GM18909 (cell line): ENCODE measurements at regions not wholly inside any gene's neighbourhood (a gene's known extent, or its start where the extent isn't known, plus 50 kb on each side); places are given as distances from the start of the nearest gene placed in this dataset.

Source experiments
- ATAC-seq: cut with Tn5 transposase; IDR thresholded peaks from one replicate; pipeline ENCODE4 v1.9.1; 2021; ENCODE audit warnings: mild to moderate bottlenecking; ENCODE audit not compliant: unreplicated experiment, poor library complexity

DNA sequence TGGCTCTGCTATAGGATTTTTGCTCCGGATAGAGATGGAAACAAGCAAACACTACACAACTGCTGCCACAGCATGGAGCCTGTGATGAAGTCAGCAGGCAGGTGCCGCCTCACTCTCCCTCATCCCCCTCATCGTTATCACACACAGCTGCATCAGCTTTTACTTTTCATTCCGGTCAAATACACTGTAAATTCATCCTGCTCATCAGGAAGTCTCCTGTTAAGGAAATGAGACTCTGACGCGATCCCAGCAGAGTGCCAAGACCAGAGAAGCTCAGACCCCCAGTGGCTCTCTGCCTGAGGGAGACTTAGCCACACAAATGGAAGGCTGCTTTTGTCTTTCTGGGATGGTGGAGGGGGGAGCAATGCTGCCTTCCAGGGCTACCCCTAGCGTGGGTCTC is 270.2 kb downstream of the ELAVL2 start:
- no peak for ATAC-seq

DNA sequence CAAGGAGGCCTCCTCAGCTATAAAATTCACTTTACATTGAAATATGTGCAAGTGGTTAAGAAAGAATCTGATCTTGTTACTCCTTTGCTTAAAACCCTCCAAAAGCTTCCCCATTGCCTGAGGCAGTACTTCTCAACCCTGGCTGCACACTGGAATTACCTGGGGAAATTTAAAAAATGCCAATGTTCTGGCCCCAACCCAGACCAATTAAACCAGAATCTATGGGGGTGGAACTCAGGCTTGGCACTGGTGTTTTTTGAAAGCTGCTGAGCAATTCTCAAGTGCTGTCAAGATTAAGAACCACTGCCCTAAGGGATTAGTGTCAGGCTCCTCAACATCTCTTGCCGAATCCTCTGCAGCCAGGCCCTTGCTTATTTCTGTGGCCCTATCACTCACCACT is 269.6 kb downstream of the ELAVL2 start:
- ATAC-seq: no peak

DNA sequence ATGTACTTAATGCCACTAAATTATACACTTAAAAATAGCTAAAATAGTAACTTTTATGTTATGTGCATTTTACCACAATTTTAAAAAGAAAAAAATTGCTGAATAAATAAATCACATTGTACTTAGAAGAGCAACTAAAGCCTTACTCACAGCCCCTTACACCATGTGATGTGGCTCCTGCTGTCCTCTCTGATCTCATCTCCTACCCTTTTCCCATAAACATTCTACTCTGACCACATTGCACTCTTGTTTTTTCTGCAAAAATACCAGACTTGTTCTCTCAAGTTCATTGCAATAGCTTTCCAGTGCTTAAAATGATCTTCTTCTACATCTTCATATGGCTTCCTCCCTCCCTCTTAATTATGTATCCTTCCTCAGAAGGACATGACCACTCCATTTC is 268.4 kb downstream of the ELAVL2 start:
- no peak for ATAC-seq

DNA sequence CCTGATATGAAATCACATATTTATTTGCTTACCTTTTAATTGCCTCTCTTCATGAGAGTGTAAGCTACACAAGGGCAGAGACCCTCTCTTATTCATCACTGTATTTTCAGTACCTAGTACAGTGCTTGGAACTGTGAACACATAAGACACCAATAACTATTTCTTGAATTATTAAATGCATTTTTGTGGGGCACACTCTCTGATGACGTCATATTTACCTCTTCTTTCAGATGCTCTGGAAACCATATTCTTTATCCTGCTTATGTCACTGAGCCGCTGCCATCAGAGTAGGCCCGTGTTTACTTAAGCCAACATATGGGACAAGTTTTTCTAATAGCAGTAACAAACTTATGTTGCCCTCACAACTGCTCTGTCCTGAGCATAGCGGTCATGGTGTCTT is 266.5 kb downstream of the ELAVL2 start:
- no peak for ATAC-seq

DNA sequence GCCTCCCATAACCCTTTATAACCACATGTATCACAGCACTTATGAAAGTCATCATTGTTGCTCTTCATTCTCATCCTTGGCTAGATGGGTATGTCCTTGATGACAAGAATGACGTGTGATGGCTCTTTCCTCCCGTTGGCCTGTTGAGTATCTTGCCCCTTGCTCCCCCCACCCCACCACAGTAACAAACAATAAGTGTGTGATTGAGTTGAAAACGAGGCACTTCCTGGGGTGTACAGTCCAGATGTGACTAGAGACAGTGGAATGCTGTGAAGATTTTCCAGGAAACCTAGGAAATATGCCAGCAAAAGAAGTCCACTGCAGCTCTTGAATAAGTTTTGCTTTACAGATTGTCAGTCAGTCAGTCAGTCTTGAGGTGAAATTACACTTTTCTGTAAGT is 262.5 kb downstream of the ELAVL2 start:
- ATAC-seq: no peak

DNA sequence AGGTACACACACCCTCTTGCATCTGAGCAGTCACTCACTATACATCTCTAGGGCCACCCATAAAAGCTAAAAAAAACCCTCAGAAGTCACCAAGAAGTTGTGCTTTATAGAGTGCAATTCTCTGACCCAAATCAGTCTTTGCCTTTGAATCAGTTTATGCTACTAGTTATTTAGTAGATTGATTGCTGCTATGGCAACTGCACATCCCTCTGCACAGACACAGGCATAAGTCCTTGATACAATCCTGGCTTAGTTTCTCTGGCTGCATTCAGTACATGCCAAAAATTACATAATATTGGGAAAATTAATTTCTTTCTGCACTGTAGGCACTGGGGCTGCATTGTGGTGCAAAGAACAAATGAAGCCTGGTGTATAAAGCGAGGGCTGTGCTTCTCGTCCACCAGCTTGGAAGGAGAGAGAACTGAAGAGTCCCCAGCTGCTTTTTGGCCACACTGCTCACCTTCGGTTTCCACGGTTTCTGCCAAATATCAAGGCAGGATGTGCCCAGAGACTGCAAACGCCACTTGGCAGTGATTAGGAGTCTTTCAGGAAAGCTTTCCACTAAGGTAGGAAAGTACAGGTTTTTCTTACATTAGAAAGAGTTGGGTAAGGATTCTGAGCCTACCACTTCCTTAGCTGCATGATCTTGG is 258.4 kb downstream of the ELAVL2 start:
- no peak for ATAC-seq

DNA sequence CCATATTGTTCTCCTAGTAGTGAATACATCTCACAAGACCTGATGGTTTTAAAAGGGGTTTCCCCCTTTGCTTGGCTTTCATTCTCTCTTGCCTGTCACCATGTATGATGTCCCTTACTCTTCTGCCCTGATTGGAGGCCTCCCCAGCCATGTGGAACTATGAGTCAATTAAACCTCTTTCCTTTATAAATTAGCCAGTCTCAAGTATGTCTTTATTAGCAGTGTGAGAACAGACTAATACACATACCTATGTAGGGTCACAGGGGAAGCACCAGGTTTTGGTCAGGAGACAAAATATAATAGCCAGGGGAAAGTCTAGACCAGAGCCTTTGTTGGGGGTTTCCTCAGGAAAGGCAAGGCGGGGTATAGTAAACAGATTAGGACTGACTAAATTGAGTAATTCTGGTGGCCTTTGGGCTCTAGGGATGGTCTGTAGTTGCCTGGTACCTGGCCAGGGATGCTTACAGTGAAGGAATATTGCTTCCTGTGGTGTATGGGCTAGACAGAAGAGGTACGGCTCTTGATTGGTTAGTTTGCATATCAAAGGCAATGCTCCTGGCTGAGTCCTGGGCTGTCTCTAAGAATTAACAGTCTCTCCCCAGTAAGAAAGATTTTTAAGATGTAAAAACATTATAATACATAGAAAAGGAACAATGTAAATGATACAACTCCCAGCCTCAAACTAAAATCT is 254.5 kb downstream of the ELAVL2 start:
- no peak for ATAC-seq

DNA sequence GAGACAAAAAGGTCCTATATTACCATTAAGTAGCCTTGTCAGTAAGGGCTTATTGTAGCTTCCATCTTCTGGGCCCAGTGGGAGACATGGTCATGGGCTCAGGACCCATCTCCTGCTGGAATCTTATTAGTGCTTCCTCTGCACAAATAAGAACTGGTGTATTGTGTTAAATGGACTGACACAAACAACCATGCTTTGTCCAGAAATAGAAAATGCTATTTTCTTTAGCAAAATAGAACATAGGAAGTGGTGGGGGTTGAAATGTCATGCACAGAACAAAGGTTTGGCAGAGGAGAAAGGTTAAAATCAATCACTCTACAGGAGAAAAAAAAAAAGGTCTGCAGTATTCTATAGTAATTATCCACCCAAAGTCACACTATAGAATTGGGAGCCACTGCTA is 252.2 kb downstream of the ELAVL2 start:
- no peak for ATAC-seq

DNA sequence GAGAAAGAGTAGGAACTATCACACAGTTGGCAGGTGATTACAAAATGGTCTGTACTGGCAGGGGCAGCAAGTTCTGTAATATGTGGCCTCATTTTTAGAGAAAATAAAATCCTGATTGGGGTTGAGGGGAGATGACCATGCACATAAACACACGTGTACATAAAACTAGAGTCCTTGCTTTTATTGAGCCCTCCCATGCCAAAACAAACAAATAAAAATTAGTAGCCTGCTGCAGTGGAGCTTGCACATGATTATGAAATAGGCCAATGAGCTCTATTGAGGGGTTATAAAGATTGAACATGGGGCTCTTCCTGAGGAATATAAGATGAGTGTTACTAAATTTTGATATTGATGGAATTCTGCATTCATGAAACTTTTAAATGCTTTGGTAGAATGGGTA is 248.4 kb downstream of the ELAVL2 start:
- no peak for ATAC-seq

DNA sequence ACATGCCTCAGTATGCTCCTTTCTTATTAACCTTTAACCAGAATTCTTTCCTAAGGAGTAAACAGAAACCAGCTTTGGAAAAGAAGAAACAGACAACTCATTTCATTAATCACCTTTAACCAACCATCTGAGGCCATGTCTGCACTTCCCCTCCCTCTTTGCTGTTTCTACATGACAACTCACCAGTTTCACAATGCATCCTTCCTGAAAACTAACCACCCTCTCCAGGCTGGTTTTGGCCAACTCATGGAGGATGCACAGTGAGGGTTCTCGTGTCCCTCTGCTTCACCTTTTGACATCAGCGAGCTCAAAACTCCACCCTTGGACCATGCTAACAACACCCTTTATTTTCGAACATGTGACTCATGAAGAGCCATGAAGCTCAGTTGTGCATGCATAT is 244.1 kb downstream of the ELAVL2 start:
- no peak for ATAC-seq

DNA sequence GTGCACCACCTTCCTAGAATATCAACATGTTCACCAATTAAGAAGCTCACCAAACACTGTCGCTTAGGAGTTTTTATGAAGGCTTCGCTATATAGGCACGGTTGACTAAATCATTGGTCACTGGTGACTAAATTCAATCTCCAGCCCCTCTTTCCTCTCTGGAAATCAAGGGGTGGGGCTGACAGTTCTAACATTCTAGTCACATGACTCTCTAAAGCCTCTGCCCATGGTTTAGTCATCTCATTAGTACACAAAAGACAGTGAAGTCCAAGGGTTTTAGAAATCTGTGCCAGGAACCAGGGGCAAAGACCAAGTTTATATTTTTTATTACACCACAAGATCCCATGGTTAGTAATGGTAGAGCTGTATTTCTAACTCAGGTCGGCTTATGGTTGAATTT is 243.2 kb downstream of the ELAVL2 start:
- no peak for ATAC-seq

DNA sequence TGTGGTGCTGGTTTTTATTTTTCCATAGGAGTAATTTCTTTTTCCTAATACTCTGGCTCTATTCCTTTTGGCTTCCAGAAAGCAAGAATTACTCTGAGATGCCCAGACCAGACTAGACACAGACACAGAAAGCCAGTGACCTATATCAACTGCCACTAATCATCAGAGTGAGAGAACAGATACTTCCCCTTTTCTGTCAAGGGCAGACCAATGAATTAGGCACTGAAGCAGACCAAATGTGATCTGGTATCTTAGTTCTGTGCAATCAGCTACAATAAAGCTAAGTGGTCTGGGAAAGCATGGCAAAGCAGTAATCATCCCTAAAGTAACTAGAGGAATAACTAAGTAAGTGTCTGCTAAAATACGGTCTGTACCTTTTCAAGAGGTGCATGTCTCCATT is 239.1 kb downstream of the ELAVL2 start:
- ATAC-seq: no peak

DNA sequence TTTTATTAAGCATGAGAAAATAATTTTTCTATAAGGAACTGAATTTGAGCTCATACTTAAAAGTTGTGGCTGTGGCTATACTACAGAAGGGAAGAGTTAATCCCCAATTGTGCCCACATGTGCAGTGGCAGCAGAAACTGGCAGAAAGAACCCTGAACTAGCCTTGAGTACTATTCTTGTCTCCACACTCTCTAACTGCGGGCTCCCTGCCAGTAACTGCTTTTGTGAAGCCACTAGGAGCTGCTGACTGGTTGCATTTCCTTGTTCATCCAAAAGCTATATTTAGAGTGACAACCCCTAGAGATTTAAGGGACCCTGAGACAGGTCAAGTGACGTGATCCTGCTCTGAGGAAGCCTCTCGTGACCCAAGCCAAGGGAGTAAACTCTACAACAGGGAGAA is 238.6 kb downstream of the ELAVL2 start:
- no peak for ATAC-seq

DNA sequence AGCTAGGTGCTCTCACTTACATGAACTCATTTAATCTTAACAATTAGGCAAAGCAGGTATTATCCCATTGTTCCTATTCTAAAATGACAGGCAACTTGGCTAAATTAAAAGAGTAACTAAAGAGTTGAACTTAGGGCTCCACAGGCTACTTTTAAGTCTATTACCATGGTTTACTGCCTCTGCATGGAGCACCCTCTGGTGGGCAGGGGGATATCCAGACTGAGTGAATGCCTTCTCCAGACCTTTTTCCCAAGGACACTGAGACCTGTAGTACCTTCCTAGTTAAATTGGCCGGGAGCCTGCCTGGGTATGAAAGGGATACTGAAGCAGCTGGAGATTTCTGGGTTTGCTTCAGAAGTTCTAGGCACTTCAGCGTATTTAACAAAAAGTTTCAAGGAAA is 238.1 kb downstream of the ELAVL2 start:
- no peak for ATAC-seq

DNA sequence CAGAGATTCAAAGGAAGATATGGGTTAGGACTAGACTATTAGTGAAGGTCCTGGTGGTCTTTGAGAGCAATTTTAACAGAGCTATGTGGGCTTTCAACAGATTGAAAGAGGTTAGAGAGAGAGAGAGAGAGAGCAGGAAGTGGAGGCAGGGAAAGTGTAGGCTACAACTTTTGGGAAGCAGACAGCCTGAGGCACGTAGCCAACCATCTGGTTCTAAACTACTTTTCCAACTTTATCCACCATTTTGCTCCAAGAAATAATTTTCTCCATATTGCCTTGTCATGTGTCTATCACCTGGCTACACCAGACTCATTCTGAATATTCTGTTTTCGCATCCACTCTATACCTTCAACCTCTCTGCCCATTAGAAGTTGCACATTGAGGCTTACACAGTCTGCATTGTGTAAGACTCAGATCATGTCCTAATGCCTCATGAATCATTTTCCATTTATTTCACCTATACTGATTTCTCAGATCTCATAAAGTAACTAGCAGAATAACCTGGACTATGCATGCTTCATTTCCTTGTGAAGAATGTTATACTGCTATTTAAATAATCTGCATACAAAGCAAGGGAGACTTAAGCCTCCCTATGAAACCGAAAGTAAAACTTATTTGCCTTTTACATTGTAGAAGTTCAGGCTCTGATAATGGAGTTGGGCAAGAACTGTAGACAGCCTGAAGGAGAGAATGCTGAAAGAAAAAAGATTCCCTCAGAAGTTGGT is 235.6 kb downstream of the ELAVL2 start:
- ATAC-seq: no peak

DNA sequence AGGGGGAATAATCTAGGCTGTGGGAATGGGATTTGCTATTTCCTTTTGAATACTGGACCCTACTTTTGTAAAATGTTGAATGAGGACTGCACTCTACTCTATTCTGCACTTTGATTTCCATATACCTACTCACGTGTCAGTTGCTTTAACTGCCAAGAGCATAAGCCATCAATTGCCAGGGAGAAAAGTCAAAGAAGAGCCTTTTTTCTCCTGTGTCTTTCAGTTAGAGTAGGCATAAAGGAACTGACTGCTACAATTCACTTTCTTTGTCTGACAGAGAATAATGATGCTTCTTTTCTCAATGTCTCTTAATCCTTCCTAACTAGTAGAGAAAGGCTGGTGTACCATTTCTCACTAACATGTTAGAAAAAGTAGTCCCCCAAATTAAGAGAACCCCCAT is 231.6 kb downstream of the ELAVL2 start:
- ATAC-seq: no peak

DNA sequence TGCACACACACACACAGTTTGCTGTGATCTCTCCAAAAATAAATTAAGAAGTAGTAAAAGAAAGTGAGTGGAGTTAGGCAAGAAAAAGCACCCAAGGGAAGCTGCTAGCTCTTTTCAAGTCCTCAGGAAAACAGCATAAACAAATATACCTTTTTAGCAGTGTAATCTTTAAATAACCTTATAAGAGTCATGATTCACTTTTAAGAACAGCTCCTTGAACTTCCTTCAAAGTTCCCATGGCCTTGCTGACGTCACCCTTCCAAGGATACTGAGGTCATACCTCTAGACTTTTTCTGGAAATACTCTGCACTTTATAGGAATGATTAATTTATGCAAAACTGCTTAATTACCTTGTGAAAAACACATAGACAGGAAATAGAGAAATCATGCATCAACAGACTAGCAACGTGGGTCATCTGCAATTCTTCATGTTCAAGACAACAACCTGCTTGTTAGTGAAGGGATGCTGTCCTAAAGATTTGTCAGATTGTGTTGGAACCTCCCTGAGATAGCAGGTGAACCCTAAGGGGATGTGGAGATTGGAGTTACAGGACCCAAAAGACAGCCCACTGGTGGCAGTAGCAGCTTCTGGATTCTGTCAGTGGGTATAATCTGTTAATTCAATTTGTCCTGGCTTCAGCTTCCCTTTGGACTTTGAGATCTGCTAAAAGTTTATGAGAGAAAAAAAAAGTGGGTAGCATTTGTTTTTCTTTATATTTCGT is 229.0 kb downstream of the ELAVL2 start:
- no peak for ATAC-seq

DNA sequence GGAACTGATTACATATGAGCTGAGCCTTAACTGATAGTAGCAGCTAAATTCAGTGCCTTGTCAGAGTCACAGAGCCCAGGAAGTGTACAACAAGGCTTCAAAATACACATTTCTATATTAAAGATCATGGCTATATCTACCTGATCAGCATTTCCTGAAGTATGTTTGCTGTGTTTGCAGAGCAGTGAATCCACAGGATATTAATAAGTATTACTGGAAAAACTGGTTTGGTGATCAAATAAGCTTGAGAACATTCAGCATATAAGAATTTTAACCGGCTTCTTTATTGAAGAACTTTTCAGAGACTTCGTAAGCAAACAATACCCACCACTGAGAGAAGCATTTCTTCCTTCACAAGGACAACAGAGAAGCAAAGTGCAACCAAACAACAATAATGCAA is 227.0 kb downstream of the ELAVL2 start:
- no peak for ATAC-seq

DNA sequence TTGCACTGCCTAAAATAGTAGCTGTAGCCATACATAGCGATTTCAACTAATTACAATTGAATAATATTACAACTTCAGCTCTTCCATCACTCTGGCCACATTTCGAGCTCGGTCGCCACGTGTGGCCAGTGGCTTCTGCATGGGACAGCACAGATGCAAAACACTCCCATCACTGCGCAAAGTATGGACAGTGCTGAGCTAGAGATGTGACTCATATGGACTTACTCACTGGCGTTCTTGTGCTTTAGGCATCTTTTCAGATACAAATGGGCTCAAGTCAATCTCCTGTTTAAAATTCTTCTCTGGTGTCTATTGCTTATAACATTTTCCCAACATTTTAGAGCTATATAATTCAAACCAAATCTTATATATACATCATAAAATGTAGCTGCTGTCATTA is 222.7 kb downstream of the ELAVL2 start:
- ATAC-seq: no peak

DNA sequence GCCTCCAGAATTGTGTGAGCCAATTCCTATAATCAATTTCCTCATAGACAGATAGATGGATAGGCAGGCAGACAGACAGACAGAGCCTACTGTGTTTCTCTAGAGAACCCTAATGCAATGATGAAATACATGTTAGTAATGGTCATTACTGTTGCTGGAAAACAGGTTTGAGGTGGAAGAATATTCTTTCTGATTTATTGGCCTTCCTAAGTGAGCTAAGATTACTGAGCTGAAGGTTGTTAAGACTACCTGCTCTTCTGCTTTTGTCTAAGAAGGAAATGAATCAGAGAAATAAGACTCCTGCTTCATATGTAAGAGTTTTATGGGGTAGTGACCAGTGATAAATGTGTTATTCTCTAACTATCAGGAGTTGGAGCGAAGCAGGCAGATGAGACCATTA is 219.9 kb downstream of the ELAVL2 start:
- ATAC-seq: no peak

DNA sequence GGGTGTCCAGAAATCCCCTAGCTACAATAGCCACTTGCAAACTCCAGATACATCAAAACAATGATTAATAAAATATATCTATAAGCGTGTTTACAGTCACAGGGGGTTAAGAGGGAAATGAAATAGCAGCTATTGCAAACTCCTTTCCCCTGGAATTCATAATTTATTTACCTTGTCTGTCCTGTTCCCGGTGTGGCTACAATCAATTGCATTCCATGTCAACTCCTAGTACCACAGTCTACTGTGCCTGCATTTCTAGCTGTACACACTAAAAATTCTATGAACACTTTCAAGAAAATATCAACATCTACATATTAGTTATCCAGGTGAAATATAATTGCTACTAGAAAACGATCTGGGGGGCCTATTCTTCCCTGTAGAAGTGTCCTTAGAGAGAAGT is 217.6 kb downstream of the ELAVL2 start:
- no peak for ATAC-seq
